BJ (cell line): ENCODE measurements at regions not wholly inside any gene's neighbourhood (a gene's known extent, or its start where the extent isn't known, plus 50 kb on each side); places are given as distances from the start of the nearest gene placed in this dataset.

Experiments
- CTCF ChIA-PET: fragments of 350-600 bp; formaldehyde crosslinking; extraction: SDS; loops from one replicate; lab custom pipeline; 2021; ENCODE audit warnings: antibody characterized with exemption, inconsistent platforms; lab: Yijun Ruan, JAX
- POLR2A ChIA-PET: fragments of 300-600 bp; sonication (Branson Sonifier 250); formaldehyde crosslinking; extraction: SDS; loops from one replicate; lab custom pipeline; 2021; ENCODE audit warnings: antibody characterized with exemption; lab: Charles Lee
- DNase-seq: peaks from one replicate; pipeline ENCODE4 v3.0.0-alpha.2; 2011; ENCODE audit warnings: low read depth
- H3K27me3 ChIP-seq: 2 replicates; pipeline ENCODE4 v1.6.0; 2011; ENCODE audit warnings: low read length; ENCODE audit not compliant: control insufficient read depth, insufficient read depth
- H3K36me3 ChIP-seq: 2 replicates; pipeline ENCODE4 v1.5.1; 2011; ENCODE audit warnings: low read length; ENCODE audit not compliant: control insufficient read depth, insufficient read depth
- H3K4me3 ChIP-seq: 2 replicates; pipeline ENCODE4 v1.5.1; 2011; ENCODE audit warnings: low read depth, mild to moderate bottlenecking, control low read depth, low read length
- CTCF ChIP-seq: IDR thresholded peaks from 2 replicates; pipeline ENCODE4 v1.5.1; 2011; ENCODE audit warnings: low read depth, mild to moderate bottlenecking, control low read depth, inconsistent platforms, low read length, moderate library complexity; ENCODE audit not compliant: insufficient read depth

GRCh38 chr6:22800451-22800850 is 231.1 kb downstream of the HDGFL1 start:
- no peaks in the 10 kb centered on the region for H3K36me3 ChIP-seq
- ChIA-PET POLR2A (no interaction called here), CTCF (no interaction called here)
- no peak overlapping the region for H3K4me3 ChIP-seq
- TF ChIP-seq CTCF = no peak
- H3K27me3 ChIP-seq = no peaks in the 10 kb centered on the region
- no peak for DNase-seq

DNA sequence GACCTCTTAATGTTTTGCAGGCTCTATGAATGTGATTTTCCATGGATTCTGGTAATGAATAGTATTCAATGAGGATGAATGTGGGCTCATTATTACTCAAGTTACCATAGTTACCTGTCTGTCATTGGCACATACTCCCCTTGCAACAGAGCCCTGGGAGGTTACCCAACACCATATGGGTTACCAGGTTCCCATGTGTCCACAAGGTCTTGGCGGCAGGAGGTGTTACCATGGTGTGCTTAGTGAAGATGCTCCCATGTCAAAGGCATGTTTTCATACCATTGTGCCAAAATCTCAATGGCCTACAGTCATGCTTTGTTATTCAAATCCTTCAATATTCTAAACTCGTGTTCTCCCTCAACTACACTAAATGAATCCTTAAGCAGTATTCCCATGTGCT is 232.5 kb downstream of the HDGFL1 start:
- Histone ChIP-seq H3K4me3 (no peak overlapping the region), H3K27me3 (no peaks in the 10 kb centered on the region), H3K36me3 (no peaks in the 10 kb centered on the region)
- no peak for TF ChIP-seq CTCF
- DNase-seq = no peak
- ChIA-PET CTCF (no interaction called here), POLR2A (no interaction called here)

- no peak for DNase-seq
- no peaks in the 10 kb centered on the region for H3K36me3 ChIP-seq
- H3K4me3 ChIP-seq = no peak overlapping the region
- no peaks in the 10 kb centered on the region for H3K27me3 ChIP-seq
- TF ChIP-seq CTCF = no peak
- CTCF ChIA-PET = interaction anchor here (1.3 kb wide), 1 partner anchor 10 kb away, joined by 3 read pairs; no protein-coding TSS in a partner anchor
- POLR2A ChIA-PET = no interaction called here
These were observed 235.4 kb downstream of the HDGFL1 start for GRCh38 chr6:22804620-22805261.

DNA sequence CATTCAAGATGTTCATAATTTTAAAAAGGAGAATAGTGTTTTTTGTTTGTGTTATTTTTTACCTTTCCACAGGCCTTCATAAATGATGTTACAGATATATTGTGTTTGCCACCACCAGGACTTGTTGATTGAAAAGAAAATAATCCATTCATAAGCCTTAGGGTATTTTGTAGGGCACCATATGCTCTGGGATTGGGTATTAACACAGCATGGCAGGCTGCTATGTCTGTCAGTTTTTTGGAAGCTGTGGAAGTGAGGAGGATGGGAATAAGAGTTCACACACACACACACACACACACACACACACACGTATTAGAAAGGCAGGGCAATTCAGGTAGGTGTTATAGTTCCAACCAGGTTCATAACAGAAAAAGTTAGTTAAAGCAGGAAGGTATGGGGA is 237.9 kb downstream of the HDGFL1 start:
- ChIA-PET POLR2A (no interaction called here), CTCF (no interaction called here)
- no peak for TF ChIP-seq CTCF
- Histone ChIP-seq H3K36me3 (no peaks in the 10 kb centered on the region), H3K4me3 (no peak overlapping the region), H3K27me3 (no peaks in the 10 kb centered on the region)
- DNase-seq = no peak

GRCh38 chr6:22807818-22808217 is 238.5 kb downstream of the HDGFL1 start:
- POLR2A ChIA-PET = no interaction called here
- Histone ChIP-seq H3K27me3 (no peaks in the 10 kb centered on the region), H3K4me3 (no peak overlapping the region), H3K36me3 (no peaks in the 10 kb centered on the region)
- DNase-seq = no peak
- TF ChIP-seq CTCF = no peak
- CTCF ChIA-PET = no interaction called here
